Activated CD4-positive, alpha-beta T cell treated with anti-CD3 and anti-CD28 coated beads for 4 hours (primary cell): ENCODE measurements at regions not wholly inside any gene's neighbourhood (a gene's known extent, or its start where the extent isn't known, plus 50 kb on each side); places are given as distances from the start of the nearest gene placed in this dataset.
"Not testable (repeated sequence)": the region's sequence is repeated elsewhere in the genome, so short reads cannot be mapped to it uniquely, and the experiment has no call there.

Experiments used
- DNase-seq, 2 donors: peaks; one replicate each; pipeline ENCODE4 v3.0.0-alpha.2; 2020

DNA sequence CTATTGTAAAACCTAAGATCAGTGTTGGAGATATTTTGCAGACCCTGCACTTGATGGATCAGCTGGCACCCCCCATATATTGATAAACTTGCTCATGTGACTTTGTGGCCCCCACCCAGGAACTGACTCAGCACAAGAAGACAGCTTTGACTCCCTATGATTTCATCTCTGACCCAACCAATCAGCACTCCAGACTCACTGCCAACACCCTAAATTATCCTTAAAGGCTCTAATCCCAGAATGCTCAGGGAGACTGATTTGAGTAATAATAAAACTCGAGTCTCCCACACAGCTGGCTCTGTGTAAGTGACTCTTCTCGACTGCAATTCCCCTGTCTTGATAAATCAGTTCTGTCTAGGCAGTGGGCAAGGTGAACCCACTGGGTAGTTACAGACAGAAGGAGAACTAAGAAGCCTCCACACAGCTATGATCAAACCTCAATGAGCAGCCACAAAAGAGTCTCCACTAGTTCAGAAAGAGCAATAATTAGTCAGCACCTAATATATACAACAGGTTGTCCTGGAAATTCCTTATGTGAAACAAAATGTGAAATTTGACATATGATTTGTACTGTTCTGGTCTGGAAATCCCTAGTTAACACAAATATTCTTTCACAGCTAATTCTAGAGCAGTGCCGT lies 52.2 kb downstream of the ACTL7B start:
- no peak for DNase-seq

DNA sequence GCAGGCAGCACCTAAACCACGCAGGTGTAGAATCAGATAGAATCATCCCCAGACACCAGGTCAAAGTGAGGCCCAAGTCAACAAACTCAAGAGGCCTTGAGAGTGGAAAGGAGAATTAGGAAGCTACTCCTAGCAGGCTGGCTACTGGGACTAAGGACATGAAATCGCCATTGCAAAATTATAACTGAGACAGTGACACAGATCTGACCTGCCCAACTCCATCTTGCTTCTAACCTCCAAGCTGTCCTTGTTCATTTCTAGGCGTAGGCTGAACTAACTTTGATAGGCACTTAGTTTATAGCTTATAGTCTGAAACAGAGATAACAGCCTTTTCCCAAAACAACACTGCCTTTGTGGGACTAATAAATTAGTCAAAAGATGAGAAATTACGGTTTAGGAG lies 52.8 kb downstream of the ACTL7B start:
- no peak for DNase-seq

DNA sequence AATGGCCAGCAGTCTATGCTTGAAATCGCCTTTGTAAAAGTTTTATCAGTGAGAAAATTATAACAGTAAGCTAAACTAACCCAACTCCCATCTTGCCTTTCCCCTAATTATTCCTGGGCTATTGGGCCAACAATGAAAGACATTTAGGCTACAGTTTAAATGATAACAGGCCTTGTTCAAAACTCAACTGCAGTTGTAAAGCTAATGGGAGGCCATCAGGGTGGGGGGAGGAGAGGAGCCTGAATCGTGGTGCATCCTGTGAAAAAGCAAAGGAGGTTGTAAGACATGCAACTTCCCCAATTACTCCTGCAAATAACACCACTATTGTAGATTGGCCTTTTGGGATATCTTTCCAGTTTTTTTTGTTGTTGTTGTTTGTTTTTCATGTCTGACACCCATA lies 53.8 kb downstream of the ACTL7B start:
- no peak for DNase-seq

DNA sequence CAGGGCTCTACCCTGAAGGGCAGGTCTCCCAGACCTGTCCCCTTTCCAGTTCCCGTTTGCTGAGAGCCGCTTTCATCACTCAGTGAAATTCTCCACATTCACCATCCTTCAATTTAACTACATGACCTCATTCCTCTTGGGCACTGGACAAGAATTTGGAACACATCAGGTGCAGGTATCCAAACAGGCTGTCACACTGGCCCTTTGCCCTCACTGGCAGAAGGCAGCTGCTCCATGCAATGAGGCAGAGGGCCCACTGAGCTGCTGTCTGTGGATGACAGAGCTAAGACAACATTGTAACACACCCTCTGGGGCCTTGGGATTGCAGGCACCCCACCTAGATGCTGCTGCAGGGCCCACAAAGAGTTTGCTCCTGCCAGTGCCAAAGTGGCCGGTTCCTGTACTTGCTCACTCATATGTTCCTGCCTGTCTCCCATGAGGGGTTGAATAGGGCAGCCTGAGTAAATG lies 55.1 kb downstream of the ACTL7B start:
- DNase-seq: no peak

DNA sequence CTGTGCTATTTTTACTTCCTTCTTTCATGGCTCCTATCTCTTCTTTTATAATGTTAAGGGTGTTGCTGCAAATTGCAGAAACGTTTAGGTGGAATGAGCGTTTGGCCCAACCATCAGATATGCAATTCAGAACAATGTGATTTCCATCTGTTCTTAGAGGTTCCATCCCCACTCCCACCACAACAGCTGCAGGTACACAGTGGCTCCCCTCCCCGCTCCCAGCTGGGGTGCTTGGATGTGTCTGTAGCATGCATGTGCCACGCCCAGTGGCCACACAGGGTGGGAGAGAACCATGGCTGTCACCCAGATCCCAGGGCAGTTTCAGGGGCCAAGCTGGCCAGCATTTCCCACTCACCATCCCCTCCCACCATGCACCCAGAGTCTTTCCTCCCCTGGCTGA lies 62.2 kb downstream of the ACTL7B start:
- no peak for DNase-seq

DNA sequence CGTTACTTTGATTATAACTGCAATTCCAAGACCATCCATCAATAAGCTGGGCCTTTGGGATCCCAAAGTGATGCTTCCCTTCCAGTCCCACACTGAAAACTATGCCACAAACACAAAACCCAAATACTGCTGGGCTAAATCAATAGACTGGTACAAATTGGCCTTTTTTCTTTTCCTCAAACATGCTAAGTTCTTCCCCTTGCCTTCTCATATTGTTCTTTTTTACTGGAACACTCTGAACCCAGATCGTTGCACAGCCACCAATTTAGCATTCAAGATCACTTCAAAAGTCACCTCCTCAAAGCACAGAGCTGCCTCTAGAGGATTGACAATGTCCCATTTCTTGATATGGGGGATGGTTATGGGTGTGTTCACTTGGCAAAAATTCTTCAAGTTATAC lies 66.0 kb downstream of the ACTL7B start:
- no peak for DNase-seq

DNA sequence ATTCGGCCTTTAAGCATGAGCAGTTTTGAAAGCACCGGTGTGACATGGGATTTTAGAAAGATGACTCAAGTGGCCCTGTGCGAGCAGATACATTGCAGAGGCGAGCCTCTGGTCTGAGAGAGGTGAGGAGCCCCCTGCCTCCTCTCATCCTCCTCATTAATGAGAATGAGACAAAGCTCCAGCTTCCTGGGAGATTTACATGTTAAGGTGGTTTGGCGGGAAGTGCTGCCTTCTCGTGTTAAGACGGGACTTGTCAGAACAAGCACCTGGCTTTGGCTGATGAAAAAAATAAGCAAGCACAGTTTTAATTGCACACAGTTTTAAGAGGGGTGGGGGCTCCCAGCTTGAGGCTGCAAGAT lies 68.1 kb downstream of the ACTL7B start:
- no peak for DNase-seq

DNA sequence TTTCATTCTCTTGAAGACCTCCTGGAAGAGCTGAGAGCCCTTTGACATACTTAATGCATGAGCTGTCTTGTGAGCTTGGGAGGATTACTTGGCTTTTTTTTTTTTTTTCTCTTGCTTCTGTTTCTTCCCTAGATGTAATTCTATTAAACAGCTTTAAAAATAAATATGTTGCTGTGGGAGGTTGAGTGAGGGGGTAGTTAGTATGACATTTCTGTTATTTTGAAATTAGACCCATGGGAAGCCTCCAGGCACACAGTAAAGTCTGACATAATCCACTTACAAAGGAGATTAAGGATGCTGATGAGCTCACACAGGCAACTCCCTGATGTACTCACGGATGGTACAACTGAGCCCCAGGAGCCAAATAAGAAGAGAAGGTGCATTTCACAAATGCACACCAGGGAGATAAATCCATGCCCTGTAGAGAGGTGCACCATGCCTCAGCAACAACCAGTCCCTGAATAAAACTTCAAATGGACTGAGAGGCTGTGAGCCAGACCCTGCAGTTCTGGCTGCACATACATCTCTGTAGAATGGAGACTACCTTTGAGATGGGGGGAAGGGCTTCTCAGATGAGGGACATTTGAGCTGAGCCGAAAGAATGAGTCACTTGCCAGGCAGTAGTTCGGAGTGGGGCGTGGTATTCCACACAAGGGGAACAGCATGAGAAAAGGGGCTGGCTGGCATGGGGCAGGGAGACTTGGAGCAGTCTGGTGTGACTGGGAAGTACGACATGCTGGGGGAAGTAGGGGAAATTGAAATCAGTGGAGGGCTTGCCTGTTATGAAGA lies 68.7 kb downstream of the ACTL7B start:
- DNase-seq: no peak

DNA sequence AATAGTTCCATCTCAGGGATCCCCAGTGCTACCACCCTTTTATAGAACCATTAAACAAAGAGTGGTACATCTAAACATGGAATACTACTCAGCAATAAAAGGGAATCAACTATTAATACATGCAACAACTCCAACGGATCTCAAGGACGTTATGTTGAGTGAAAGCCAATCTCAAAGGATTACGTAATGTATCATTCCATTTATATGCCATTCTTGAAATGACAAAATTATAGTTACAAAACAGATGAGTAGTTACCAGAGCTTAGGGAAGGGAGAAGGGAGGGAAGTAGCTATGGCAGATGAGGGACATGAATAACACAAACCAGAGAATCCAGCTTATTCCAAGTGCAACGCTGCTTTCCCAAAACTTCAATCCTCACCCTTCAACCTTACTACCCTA lies 69.5 kb downstream of the ACTL7B start:
- DNase-seq: no peak

DNA sequence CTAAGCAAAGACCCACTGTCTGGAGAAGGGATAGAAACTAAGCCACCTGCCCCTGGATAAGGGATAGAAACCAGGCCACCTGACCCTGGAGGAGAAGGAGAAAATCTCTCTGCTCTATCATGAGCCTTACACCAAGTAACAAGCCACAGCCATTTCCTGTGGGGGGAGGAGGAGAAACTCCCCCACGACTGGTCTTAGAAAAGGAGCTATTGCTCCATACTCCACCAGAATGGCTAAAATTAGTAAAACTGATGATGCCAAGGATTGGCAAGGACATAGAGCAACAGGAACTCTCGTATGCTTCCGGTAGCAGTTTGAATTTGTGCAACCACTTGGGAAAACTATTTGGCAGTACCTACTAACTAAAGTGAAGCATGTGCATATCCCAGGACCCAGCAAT lies 70.8 kb downstream of the ACTL7B start:
- DNase-seq: no peak

DNA sequence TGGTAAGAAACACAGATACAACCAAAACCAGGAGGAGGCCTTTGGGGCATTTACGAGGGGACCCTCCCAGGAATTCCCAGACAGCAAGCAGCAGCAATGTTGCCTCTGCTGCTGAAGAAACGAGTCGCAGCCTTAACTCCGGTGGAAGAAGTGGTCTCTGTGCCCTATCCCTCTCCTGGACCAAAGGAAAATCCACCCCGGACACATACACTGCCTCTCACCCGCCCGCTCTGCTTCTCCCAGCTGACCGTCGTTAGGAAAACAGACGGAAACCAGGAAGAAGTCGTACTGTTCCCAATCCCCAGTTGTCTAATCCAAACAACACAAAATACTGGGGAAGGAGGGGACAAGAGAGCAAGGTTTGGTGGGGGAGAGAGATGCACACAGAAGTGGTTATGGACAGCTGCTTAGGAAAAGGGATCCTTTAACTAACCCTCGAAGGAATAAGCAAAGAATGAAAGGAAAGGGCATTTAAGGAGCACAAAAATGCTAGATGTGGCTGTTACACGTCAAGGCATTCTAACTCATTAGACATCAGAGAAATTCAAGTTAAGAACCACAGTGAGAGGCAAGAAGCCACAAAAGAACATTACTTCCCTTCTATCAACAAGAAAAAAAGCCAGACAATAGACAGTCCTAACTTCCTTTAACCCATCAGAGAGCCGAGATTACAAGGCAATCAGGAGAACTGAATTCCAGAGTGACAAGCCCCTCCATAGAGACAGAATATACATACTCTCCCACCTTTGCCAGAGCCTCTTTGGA lies 71.9 kb downstream of the ACTL7B start:
- no peak for DNase-seq

DNA sequence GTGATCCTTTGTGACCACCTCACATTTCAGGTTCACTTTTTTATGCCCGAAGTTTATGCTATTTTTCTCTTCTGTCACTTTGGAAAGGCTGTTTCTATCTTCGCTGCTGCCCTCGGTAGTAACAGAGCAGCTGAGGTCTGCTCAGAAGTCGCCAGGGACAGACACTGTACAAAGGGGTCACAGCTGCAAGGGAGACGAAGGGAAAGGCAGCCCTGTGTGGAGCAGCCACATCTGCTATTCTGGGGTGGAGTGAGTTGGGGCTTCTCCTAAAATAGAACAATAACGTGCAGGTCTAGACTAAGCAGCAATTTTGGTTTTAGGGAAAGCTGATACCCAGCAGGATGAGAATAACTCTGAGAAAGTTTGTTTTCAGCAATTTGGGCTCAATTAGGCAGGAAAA lies 72.5 kb downstream of the ACTL7B start:
- no peak for DNase-seq

DNA sequence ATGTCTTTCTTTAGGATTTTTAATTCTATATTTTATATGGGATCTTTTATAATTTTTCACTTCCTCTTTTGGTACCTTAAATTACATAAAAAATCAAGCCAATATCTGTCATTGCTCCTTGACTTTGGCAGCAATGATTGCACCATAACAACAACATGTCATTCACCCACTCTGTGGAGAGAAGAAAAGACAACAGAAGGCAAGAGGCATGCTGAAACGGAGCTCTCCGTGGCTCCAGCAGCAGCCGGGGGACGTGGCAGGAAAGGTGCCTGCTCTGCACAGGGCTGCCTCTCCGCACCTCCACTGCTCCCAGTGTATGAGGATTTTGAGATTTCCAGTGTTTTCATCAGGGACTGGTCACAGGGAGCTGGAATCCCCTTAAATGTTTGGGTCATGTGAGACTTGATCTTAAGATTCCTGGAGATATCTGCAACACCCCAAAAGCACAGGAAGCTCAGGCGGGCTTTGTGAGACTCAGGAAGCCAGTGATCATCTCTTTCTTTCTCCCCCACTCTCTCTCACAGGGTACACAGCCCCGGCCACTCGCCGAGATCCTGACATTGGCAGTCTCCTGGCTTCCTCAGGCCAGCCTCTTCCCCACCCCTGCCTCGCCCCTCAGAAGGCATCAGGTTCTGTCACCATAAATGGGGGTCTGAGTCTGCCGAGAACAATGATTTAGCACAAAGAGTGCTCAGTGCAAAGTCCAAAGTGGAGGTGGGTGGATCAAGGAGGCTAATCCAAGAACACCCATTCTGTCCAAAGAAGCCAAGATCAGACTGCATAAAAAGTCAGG lies 74.6 kb downstream of the ACTL7B start:
- DNase-seq: no peak

DNA sequence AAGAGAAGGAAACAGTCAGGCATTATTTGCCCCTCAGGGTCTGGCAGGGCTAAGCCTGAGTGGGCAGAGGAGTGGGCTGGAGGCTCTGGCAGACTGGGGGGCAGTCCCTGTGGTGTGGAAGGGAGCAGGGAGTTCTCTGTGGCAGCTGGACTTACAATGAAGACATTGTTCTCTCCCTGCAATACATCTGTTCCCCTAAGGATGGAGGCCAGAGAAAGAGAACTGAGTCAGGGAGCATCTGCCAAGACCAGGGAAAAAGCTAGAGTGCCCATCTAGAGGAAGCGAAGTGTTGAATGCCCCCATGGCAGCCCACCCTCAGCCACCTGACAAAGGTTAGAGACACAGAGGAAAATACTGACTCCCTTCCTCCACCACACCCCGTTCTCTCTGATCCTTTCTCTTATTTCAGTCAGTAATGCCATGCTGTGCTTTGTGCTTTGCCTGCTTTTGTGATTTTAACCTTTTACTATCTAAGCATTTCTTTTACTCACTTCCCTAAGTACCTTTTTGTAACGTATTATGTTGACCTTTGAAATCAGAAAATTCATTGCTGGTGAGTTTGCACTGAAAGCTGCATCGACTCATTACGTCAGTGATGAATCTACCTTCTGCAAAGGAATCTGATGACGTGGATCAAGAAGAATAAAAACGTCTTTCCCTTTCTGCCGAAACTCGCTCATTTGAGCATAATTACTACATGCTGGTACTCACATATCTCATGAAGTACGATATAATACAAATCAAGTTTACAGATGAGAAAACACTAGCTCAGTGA lies 76.0 kb downstream of the ACTL7B start:
- DNase-seq: no peak

DNA sequence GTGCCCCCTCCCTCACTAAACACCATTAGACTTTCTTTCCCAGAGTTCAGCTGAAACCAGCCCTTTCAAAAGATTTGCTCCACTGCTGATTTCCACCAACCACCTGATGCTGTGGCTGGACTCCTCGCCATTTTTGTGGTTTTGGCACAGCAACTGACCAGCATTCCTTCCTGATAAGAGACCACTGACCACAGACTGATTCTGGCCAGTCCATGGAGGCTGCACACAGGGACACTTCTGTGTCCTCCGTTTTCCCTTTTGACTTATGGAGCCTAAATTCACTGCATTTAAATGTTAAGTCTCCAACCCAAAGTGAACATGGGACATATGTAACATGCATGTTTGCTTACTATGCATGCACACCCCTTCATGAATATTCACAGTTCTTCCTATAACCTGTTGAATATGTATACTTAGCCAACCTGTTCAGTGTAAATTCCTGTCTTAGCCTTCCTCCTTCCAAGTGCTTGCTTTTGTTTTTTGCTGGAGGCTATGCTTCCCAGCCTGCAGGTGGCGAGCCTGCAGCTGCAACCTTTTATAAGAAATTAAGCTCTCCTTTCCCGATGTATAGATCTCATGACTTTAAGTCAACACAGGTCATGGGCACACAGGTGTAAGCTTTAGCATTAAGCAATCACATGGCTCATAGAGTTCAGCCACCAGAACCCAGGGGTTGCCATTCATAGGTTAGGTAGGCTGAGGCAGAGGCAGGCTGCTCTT lies 78.7 kb downstream of the ACTL7B start:
- DNase-seq: no peak

DNA sequence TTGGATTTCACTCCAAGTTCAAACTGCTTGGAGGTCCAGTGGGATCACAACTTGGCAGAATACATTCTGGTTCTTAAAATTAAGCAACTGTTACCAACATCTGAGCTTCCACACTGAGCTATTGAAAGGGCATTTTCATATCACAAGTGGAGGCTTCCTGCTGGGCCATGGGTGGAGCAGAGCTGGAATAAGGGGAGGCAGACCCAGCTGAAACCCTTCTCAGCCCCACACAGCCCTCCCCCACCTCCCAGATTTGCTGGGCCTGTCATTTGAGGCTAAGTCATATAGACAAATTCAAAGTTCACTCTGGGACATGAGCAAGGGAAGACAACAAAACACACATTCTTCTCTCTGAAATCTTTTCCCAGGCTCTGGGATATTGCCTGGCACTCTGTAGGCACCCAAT lies 79.9 kb downstream of the ACTL7B start:
- no peak for DNase-seq

DNA sequence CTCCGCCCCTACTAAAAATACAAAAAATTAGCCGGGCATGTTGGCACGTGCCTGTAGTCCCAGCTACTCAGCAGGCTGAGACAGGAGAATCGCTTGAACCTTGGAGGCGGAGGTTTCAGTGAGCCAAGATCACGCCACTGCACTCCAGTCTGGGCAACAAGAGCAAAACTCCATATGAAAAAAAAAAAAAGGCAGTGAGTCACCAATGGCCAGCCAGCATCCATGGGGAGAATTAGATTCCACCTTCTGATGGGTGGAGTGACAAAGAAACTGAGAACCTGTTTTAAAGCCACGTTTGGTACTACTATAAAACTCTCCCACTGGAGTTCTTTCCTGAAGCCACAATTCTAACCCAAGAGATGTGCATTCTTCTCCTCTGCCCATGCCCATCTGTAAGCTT lies 81.7 kb downstream of the ACTL7B start:
- DNase-seq: not testable (repeated sequence)

DNA sequence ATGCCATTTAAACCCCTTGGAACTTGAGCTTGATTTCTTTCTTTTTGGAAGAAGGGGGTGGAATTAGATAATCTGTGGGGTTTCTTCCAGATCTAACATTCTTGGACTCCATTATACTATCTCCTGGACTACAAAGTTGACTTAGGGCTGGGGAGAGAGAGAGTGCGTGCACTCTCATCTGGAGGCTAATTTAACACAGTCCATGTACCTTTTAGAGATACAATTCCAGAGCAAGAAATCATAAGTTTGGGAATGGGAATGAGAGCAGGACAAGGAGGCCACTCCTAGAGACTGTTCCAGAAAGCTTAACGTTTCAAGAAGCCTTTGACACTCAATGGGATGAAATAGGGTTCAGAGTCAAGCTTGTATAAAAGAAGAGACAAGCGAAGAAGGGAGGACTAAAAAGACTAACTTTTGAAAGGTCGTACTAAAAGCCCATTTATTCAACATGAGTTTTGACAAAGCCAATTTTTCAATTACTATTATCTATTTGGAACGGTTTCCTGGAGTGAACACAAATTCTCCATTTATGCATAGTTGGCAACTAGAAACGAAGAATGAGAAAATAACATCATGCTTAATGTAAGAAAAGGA lies 83.4 kb downstream of the ACTL7B start:
- no peak for DNase-seq

DNA sequence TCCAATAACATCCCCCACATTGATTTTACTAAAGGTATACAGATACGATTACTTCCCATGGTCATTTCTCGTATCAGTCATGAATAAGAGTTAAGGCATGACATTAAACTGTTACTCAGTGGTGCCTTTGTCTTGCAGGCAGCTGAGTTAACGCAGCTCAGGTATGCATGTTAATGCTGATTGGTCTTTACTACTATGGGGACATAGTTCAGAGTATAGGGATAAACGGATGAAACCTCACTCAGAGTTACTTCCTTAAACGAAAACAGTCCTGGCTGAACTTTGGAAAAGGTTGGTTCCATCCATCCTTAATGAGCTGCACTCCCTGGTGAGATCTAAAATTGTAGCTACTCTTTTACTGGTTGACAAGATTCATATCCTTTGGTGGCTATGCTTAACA lies 87.0 kb downstream of the ACTL7B start:
- no peak for DNase-seq

DNA sequence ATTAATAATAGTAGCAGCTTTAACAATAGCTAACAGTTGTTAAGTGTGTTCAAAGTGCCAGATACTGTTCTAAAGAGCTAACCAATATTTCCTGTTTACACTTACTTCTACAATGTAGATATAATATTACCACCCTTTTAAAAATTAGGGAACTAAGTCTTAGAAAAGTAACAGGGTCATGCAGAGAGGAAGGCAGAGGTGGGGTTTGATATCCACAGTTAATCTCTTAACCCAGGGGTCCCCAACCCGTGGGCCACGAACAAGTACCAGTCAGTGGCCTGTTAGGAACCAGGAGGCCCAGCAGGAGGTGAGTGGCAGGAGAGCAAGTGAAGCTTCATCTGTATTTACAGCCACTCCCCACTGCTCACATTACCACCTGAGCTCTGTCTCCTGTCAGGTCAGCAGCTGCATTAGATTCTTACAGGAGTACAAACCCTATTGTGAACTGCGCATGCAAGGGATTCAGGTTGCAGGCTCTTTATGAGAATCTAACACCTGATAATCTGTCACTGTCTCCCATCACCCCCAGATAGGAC lies 89.1 kb downstream of the ACTL7B start:
- DNase-seq: no peak

DNA sequence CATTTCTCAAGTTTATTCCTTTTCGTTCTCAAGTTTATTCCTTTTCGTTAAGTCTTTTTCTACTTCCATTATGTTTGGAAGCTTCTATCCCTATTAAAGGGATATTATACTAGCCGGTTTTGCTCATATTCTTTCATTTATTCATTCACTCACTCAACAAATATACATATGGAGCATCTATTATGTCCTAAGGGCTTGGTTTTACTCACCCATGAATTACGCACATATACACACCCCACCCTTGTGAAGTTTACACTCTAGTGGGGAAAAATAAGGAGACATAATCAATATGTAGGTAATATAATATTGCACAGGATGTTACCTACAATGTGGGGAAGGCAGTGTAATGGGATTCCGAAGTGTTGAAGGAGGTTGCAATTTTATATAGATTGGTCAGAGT lies 90.5 kb downstream of the ACTL7B start:
- no peak for DNase-seq
